ENCODE measurements at regions not wholly inside any gene's neighbourhood (a gene's known extent, or its start where the extent isn't known, plus 50 kb on each side); places are given as distances from the start of the nearest gene placed in this dataset.

- intact Hi-C loops (cut with DNase I), result no loop called here
- no peaks in the 10 kb centered on the region for H3K9me3 ChIP-seq
- H3K4me3 ChIP-seq, result no peak overlapping the region
- no peak for TF ChIP-seq CTCF (IDR thresholded peaks at IDR 0.05)
- no peak overlapping the region for H3K27ac ChIP-seq
- H3K27me3 ChIP-seq, result no peaks in the 10 kb centered on the region
- no peaks in the 10 kb centered on the region for H3K36me3 ChIP-seq
- H3K4me1 ChIP-seq, result no peaks in the 10 kb centered on the region
- no peak for DNase-seq (ENCODE audit: low spot score in 2 of 2)
These were observed 67.5 kb upstream of the TJP1 start for GRCh38 chr15:29889542-29890329.

- Histone ChIP-seq H3K27ac (no peak overlapping the region), H3K9me3 (no peaks in the 10 kb centered on the region), H3K4me1 (no peaks in the 10 kb centered on the region), H3K4me3 (no peak overlapping the region), H3K36me3 (no peaks in the 10 kb centered on the region), H3K27me3 (no peaks in the 10 kb centered on the region)
- DNase-seq (ENCODE audit: low spot score in 2 of 2), result no peak
- intact Hi-C loops (cut with DNase I), result no loop called here
- TF ChIP-seq CTCF (IDR thresholded peaks at IDR 0.05), result no peak
These were observed 66.4 kb upstream of the TJP1 start for GRCh38 chr15:29888646-29889045.

GRCh38 chr15:29887721-29888120 is 65.5 kb upstream of the TJP1 start:
- Histone ChIP-seq H3K4me1 (peaks cover 0 to 6% of the 10 kb centered on the region in 2 donors), H3K4me3 (no peak overlapping the region), H3K27ac (no peak overlapping the region), H3K9me3 (no peaks in the 10 kb centered on the region), H3K36me3 (no peaks in the 10 kb centered on the region), H3K27me3 (no peaks in the 10 kb centered on the region)
- DNase-seq (ENCODE audit: low spot score in 2 of 2), result no peak
- no peak for TF ChIP-seq CTCF (IDR thresholded peaks at IDR 0.05)
- intact Hi-C loops (cut with DNase I), result no loop called here

GRCh38 chr15:29885183-29885582 is 62.9 kb upstream of the TJP1 start:
- H3K4me3 ChIP-seq, result no peak overlapping the region
- intact Hi-C loops (cut with DNase I), result no loop called here
- no peaks in the 10 kb centered on the region for H3K36me3 ChIP-seq
- H3K4me1 ChIP-seq, result peaks cover 0 to 13% of the 10 kb centered on the region in 2 donors
- H3K27ac ChIP-seq, result no peak overlapping the region
- no peaks in the 10 kb centered on the region for H3K27me3 ChIP-seq
- no peaks in the 10 kb centered on the region for H3K9me3 ChIP-seq
- no peak for DNase-seq (ENCODE audit: low spot score in 2 of 2)
- TF ChIP-seq CTCF (IDR thresholded peaks at IDR 0.05), result no peak

- H3K4me3 ChIP-seq, result no peak overlapping the region
These were observed 60.9 kb upstream of the TJP1 start for GRCh38 chr15:29883126-29883525.

More at GRCh38 chr15:29883126-29883525, 60.9 kb upstream of the TJP1 start:
- Histone ChIP-seq H3K27me3 (no peaks in the 10 kb centered on the region), H3K9me3 (no peaks in the 10 kb centered on the region), H3K27ac (peak overlapping the region in 1 of 2 donors; percentile 15), H3K36me3 (no peaks in the 10 kb centered on the region), H3K4me1 (peaks cover 0 to 13% of the 10 kb centered on the region in 2 donors)
- TF ChIP-seq CTCF (IDR thresholded peaks at IDR 0.05), result no peak
- DNase-seq (ENCODE audit: low spot score in 2 of 2), result no peak
- intact Hi-C loops (cut with DNase I), result no loop called here

Data from ascending aorta (tissue), 2 donors.